22Rv1 (cell line): ENCODE measurements at regions not wholly inside any gene's neighbourhood (a gene's known extent, or its start where the extent isn't known, plus 50 kb on each side); places are given as distances from the start of the nearest gene placed in this dataset.

Source experiments
- H3K27ac ChIP-seq: fragments of 450-650 bp; 2 replicates; pipeline ENCODE4 v1.5.1; 2017
- ZFX ChIP-seq: fragments of 450-650 bp; IDR thresholded peaks from 2 replicates; pipeline ENCODE4 v1.6.1; 2017; ENCODE audit warnings: antibody characterized with exemption, borderline replicate concordance
- TF ChIP-seq, protein P1 (sequence below): fragments of 450-650 bp; IDR thresholded peaks from 2 replicates; pipeline ENCODE4 v1.5.1; 2017; ENCODE audit warnings: mild to moderate bottlenecking

- TF ChIP-seq, protein P1, sequence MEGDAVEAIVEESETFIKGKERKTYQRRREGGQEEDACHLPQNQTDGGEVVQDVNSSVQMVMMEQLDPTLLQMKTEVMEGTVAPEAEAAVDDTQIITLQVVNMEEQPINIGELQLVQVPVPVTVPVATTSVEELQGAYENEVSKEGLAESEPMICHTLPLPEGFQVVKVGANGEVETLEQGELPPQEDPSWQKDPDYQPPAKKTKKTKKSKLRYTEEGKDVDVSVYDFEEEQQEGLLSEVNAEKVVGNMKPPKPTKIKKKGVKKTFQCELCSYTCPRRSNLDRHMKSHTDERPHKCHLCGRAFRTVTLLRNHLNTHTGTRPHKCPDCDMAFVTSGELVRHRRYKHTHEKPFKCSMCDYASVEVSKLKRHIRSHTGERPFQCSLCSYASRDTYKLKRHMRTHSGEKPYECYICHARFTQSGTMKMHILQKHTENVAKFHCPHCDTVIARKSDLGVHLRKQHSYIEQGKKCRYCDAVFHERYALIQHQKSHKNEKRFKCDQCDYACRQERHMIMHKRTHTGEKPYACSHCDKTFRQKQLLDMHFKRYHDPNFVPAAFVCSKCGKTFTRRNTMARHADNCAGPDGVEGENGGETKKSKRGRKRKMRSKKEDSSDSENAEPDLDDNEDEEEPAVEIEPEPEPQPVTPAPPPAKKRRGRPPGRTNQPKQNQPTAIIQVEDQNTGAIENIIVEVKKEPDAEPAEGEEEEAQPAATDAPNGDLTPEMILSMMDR: no peak
- no peak for TF ChIP-seq ZFX
Observed at GRCh38 chr3:28994161-28994905, 286.5 kb upstream of the RBMS3 start.

GRCh38 chr3:29004885-29005599 is 275.8 kb upstream of the RBMS3 start:
- H3K27ac ChIP-seq: no peak overlapping the region
- no peak for TF ChIP-seq ZFX
- TF ChIP-seq, protein P1: no peak

More at GRCh38 chr3:28994161-28994905, 286.5 kb upstream of the RBMS3 start:
- no peak overlapping the region for H3K27ac ChIP-seq

- no peak overlapping the region for H3K27ac ChIP-seq
- TF ChIP-seq, protein P1: no peak
- TF ChIP-seq ZFX: no peak
Observed at GRCh38 chr3:29005862-29006261, 275.0 kb upstream of the RBMS3 start.

DNA sequence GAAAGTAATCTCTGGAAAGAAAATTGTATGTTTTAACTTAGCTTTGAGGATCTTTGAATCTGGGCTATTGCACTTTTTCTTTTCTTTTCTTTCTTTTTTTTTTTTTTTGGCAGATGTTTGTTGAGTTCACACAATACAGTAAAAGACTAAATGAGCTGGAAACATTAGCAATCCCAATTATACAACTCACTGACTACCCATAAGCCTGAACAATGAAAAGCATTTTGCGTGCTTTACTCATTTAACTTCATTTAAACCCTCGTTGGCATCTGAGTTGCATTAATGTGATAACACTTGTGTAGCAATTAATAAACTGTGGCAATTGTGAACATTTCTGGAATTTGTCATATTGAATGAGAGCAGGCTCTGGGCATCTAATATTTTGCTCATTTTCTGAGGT is 269.4 kb upstream of the RBMS3 start:
- TF ChIP-seq, protein P1: no peak
- TF ChIP-seq ZFX: no peak
- no peak overlapping the region for H3K27ac ChIP-seq

DNA sequence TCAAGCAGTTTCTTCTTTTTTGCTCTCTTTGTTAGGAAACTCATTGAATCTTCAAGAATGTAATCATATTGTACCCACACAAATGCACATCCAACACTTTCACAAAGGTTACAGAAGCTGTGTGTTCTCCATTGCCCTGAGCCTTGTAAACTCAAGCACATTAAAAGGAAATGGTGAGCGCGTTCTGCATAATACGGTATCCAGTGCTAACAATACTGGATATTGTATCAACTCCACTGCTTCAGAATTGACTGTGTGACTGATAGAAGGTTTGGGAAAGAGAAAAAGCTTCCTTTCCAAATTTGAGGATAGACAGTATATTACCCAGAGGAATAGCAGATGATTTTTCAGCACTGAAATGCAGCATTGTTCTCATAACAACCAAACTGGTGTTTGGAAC is 268.9 kb upstream of the RBMS3 start:
- TF ChIP-seq, protein P1: no peak
- TF ChIP-seq ZFX: no peak
- no peak overlapping the region for H3K27ac ChIP-seq

DNA sequence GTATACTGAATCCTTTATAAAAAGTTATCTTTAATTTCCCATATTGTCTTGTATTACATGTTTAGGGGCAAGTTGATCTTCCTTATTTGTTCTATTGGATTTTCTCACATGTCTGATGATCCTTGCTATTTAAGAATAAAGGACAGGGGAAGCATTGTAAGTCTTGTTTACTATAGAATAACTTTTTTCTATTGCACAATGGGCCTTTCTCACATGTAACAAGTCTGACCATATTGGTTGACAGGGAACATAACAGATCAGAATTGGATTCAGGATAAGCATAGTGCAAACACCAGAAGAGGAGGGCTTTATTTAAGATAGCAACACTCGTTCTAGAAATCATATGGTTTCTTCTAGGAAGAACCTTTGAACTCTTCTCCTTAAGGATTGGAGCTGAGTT is 257.9 kb upstream of the RBMS3 start:
- H3K27ac ChIP-seq: no peak overlapping the region
- no peak for TF ChIP-seq ZFX
- TF ChIP-seq, protein P1: no peak

DNA sequence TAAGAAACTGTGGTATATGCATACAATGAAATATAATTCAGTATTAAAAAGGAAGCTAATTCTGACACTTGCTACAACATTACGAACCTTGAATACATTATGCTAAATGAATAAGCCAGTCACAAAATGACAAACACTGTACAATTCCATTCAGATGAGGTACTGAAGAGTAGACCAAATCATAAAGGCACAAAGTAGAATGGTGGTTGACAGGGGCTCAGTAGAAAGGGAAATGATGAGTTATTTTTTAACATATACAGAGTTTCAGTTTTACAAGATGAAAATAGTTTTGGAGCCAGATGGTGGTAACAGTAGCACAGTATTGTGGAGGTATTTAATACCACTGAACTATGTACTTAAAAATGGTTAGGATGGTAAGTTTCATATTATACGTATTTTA is 254.6 kb upstream of the RBMS3 start:
- no peak overlapping the region for H3K27ac ChIP-seq
- TF ChIP-seq ZFX: no peak
- TF ChIP-seq, protein P1: no peak
